Activated B cell treated with CpG ODN at 0.5 μM for 24 hours (primary cell): ENCODE measurements at regions not wholly inside any gene's neighbourhood (a gene's known extent, or its start where the extent isn't known, plus 50 kb on each side); places are given as distances from the start of the nearest gene placed in this dataset.

ENCODE experiments used
- ATAC-seq: fragments of 200-7000 bp; cut with Tn5 transposase; one replicate; pipeline ENCODE4 v1.10.0; 2021; ENCODE audit warnings: low read depth, mild to moderate bottlenecking, moderate library complexity
- CTCF ChIA-PET: fragments of 350-600 bp; sonication (Branson Sonifier 250); formaldehyde crosslinking; loops from one replicate; lab custom pipeline; 2021; ENCODE audit warnings: antibody characterized with exemption; lab: Charles Lee
- POLR2A ChIA-PET: fragments of 350-600 bp; sonication (Branson Sonifier 250); formaldehyde crosslinking; loops from one replicate; lab custom pipeline; 2021; ENCODE audit warnings: antibody characterized with exemption; lab: Charles Lee
- DNase-seq: peaks from one replicate; pipeline ENCODE4 v3.0.0; 2022
- H3K27ac Mint-ChIP-seq: one replicate; pipeline ENCODE4 v1.8.0; 2020; ENCODE audit warnings: mixed read lengths
- H3K27me3 Mint-ChIP-seq: one replicate; pipeline ENCODE4 v1.8.0; 2021; ENCODE audit warnings: mixed read lengths
- H3K36me3 Mint-ChIP-seq: one replicate; pipeline ENCODE4 v1.8.0; 2021; ENCODE audit warnings: low read depth, mixed read lengths
- H3K4me1 Mint-ChIP-seq: one replicate; pipeline ENCODE4 v1.8.0; 2021; ENCODE audit warnings: mixed read lengths
- H3K4me3 Mint-ChIP-seq: one replicate; pipeline ENCODE4 v1.8.0; 2020; ENCODE audit warnings: mild to moderate bottlenecking, mixed read lengths
- H3K9me3 Mint-ChIP-seq: one replicate; pipeline ENCODE4 v1.8.0; 2020; ENCODE audit warnings: mixed read lengths
- intact Hi-C: fragments of 100-400 bp; cut with micrococcal nuclease; formaldehyde crosslinking; loops from one replicate; pipeline ENCODE4 v1.15.1; 2024
- TF ChIP-seq, protein P1 (sequence below): fragments of 200-600 bp; IDR thresholded peaks from one replicate; pipeline ENCODE4 v1.8.0; 2022; ENCODE audit warnings: antibody characterized with exemption, mild to moderate bottlenecking

GRCh38 chr18:39500306-39500705 is 1934.7 kb upstream of the CELF4 start:
- Mint-ChIP-seq H3K4me3 (no peak overlapping the region), H3K27ac (no peak overlapping the region), H3K9me3 (peaks cover 2% of the 10 kb centered on the region), H3K4me1 (no peaks in the 10 kb centered on the region), H3K36me3 (no peaks in the 10 kb centered on the region), H3K27me3 (no peaks in the 10 kb centered on the region)
- CTCF ChIA-PET: no interaction called here
- no peak for ATAC-seq
- no peak for DNase-seq
- TF ChIP-seq, protein P1, sequence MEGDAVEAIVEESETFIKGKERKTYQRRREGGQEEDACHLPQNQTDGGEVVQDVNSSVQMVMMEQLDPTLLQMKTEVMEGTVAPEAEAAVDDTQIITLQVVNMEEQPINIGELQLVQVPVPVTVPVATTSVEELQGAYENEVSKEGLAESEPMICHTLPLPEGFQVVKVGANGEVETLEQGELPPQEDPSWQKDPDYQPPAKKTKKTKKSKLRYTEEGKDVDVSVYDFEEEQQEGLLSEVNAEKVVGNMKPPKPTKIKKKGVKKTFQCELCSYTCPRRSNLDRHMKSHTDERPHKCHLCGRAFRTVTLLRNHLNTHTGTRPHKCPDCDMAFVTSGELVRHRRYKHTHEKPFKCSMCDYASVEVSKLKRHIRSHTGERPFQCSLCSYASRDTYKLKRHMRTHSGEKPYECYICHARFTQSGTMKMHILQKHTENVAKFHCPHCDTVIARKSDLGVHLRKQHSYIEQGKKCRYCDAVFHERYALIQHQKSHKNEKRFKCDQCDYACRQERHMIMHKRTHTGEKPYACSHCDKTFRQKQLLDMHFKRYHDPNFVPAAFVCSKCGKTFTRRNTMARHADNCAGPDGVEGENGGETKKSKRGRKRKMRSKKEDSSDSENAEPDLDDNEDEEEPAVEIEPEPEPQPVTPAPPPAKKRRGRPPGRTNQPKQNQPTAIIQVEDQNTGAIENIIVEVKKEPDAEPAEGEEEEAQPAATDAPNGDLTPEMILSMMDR: no peak
- POLR2A ChIA-PET: no interaction called here
- intact Hi-C loops: no loop called here

DNA sequence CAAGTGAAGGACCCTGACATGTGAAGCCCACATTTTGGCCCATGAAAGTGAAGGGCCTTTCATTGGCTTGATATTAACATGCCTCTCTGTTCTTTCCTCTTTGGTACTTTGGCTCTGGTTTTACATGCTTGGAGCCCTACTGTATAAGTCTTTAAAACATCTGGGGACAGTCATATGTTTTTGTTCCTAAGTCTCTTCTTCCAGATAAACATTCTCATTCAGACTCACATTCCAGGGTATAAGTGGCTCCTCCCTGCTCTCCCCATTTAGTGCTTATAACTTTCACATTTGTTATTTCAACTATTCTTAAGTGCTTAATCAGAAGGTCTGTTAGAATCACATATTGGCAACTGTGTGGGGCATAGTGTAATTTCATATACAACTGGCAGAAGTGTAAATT is 1932.2 kb upstream of the CELF4 start:
- no peaks in the 10 kb centered on the region for H3K36me3 Mint-ChIP-seq
- H3K4me3 Mint-ChIP-seq: no peak overlapping the region
- H3K27me3 Mint-ChIP-seq: no peaks in the 10 kb centered on the region
- POLR2A ChIA-PET: no interaction called here
- peaks cover 2% of the 10 kb centered on the region for H3K9me3 Mint-ChIP-seq
- DNase-seq: no peak
- ATAC-seq: no peak
- H3K4me1 Mint-ChIP-seq: no peaks in the 10 kb centered on the region
- no peak overlapping the region for H3K27ac Mint-ChIP-seq
- intact Hi-C loops: no loop called here
- TF ChIP-seq, protein P1: no peak
- CTCF ChIA-PET: no interaction called here

- POLR2A ChIA-PET: no interaction called here
Measured at GRCh38 chr18:39496986-39497385, 1931.4 kb upstream of the CELF4 start.

DNA sequence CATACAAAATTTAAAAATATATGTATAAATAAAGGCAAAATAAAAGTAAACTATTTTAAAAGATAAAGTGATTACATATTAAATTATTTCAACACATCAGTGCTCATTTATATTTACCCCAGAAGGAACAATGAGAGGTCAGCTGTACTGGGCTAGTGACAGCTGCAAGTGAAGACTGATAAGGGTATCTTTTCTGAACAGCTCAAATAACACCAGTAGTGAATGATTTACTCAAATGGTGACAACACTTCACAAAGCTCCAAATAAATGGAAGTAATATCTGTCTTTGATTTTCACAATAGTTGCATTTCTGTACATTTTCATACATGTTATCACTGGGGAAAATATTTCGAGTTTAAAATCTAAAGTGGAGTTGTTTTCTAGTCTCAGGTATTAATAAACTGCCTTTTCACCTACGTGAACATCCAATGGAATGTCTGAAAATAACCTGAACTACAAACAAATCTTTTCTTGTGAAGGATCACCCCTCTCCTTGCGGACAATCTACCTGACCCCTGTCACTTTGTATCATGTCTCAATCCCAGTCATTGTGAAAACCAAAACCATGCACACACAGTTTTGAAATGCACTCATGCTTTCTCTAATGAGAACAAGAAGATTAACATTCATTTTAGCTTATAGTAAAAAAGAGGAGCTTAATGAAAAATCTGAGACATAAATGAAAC is 1928.8 kb upstream of the CELF4 start:
- no peak for DNase-seq
- H3K27ac Mint-ChIP-seq: no peak overlapping the region
- intact Hi-C loops: no loop called here
- TF ChIP-seq, protein P1: no peak
- POLR2A ChIA-PET: no interaction called here
- H3K27me3 Mint-ChIP-seq: no peaks in the 10 kb centered on the region
- H3K9me3 Mint-ChIP-seq: peaks cover 2% of the 10 kb centered on the region
- H3K36me3 Mint-ChIP-seq: no peaks in the 10 kb centered on the region
- no peak for ATAC-seq
- no peak overlapping the region for H3K4me3 Mint-ChIP-seq
- CTCF ChIA-PET: no interaction called here
- no peaks in the 10 kb centered on the region for H3K4me1 Mint-ChIP-seq

More at GRCh38 chr18:39496986-39497385, 1931.4 kb upstream of the CELF4 start:
- Mint-ChIP-seq H3K9me3 (peaks cover 2% of the 10 kb centered on the region), H3K4me1 (no peaks in the 10 kb centered on the region), H3K4me3 (no peak overlapping the region), H3K36me3 (no peaks in the 10 kb centered on the region), H3K27ac (no peak overlapping the region), H3K27me3 (no peaks in the 10 kb centered on the region)
- CTCF ChIA-PET: no interaction called here
- DNase-seq (no peak), ATAC-seq (no peak)
- intact Hi-C loops: no loop called here
- TF ChIP-seq, protein P1: no peak

- DNase-seq: no peak
- Mint-ChIP-seq H3K4me3 (no peak overlapping the region), H3K36me3 (no peaks in the 10 kb centered on the region), H3K27ac (no peak overlapping the region), H3K4me1 (no peaks in the 10 kb centered on the region), H3K27me3 (no peaks in the 10 kb centered on the region), H3K9me3 (peaks cover 5% of the 10 kb centered on the region)
- TF ChIP-seq, protein P1: no peak
- ChIA-PET CTCF (no interaction called here), POLR2A (no interaction called here)
- intact Hi-C loops: no loop called here
- no peak for ATAC-seq
Measured at GRCh38 chr18:39491408-39491807, 1925.8 kb upstream of the CELF4 start.
